ENCODE measurements at regions not wholly inside any gene's neighbourhood (a gene's known extent, or its start where the extent isn't known, plus 50 kb on each side); places are given as distances from the start of the nearest gene placed in this dataset.

- no peak for TF ChIP-seq YY1 (IDR thresholded peaks at IDR 0.05; ENCODE audit: low read depth)
- TF ChIP-seq NFIC (IDR thresholded peaks at IDR 0.05): no peak
- TF ChIP-seq TCF12 (IDR thresholded peaks at IDR 0.05; ENCODE audit: low read depth): no peak
- no peak for TF ChIP-seq EP300 (IDR thresholded peaks at IDR 0.05; ENCODE audit: borderline replicate concordance)
- no peak for TF ChIP-seq EGR1 (IDR thresholded peaks at IDR 0.05)
- TF ChIP-seq ZBTB7A (IDR thresholded peaks at IDR 0.05; ENCODE audit: low read depth): no peak
- no peak for TF ChIP-seq USF1 (IDR thresholded peaks at IDR 0.05)
- TF ChIP-seq MAX (IDR thresholded peaks at IDR 0.05): no peak
- no peak for TF ChIP-seq CEBPB (IDR thresholded peaks at IDR 0.05)
- no peak for TF ChIP-seq REST (IDR thresholded peaks at IDR 0.05; ENCODE audit: low read depth)
Measured at GRCh38 chr10:21174715-21175495, 277.8 kb upstream of the NEBL start.

GRCh38 chr10:21173802-21174714 is 276.9 kb upstream of the NEBL start:
- TF ChIP-seq MAX (IDR thresholded peaks at IDR 0.05): peak; percentile 32; the same call in 1 of the 2 replicates
- TF ChIP-seq REST (IDR thresholded peaks at IDR 0.05; ENCODE audit: low read depth): 0 out of 2 replicates have a peak, but pooled peaks have one; percentile 31
- TF ChIP-seq ZBTB7A (IDR thresholded peaks at IDR 0.05; ENCODE audit: low read depth): 0 out of 2 replicates have a peak, but pooled peaks have one; percentile 8
- no peak for TF ChIP-seq EGR1 (IDR thresholded peaks at IDR 0.05)
- no peak for TF ChIP-seq TCF12 (IDR thresholded peaks at IDR 0.05; ENCODE audit: low read depth)
- peak; percentile 43 for TF ChIP-seq TEAD4 (IDR thresholded peaks at IDR 0.05)
- no peak for TF ChIP-seq CREB1 (IDR thresholded peaks at IDR 0.05; ENCODE audit: low read depth)
- TF ChIP-seq RAD21 (IDR thresholded peaks at IDR 0.05; ENCODE audit: low read depth): peak; percentile 24; the same call in 1 of the 2 replicates
- peak; percentile 20; the same call in 1 of the 2 replicates for TF ChIP-seq NFIC (IDR thresholded peaks at IDR 0.05)
- TF ChIP-seq FOXM1 (IDR thresholded peaks at IDR 0.05; ENCODE audit: borderline replicate concordance, low read depth): no peak
- TF ChIP-seq YY1 (IDR thresholded peaks at IDR 0.05; ENCODE audit: low read depth): no peak
- no peak for TF ChIP-seq USF1 (IDR thresholded peaks at IDR 0.05)
- no peak for TF ChIP-seq CEBPB (IDR thresholded peaks at IDR 0.05)
- 0 out of 2 replicates have a peak, but pooled peaks have one; percentile 26 for TF ChIP-seq TAF1 (IDR thresholded peaks at IDR 0.05; ENCODE audit: low read depth)
- TF ChIP-seq EP300 (IDR thresholded peaks at IDR 0.05; ENCODE audit: borderline replicate concordance): peak; percentile 38; the same call in 1 of the 2 replicates

GRCh38 chr10:21172930-21173801 is 276.1 kb upstream of the NEBL start:
- TF ChIP-seq EGR1 (IDR thresholded peaks at IDR 0.05) (no peak), MAX (IDR thresholded peaks at IDR 0.05) (no peak), ZBTB7A (IDR thresholded peaks at IDR 0.05; ENCODE audit: low read depth) (peak; percentile 77; the same call in 1 of the 2 replicates), RAD21 (IDR thresholded peaks at IDR 0.05; ENCODE audit: low read depth) (no peak), REST (IDR thresholded peaks at IDR 0.05; ENCODE audit: low read depth) (0 out of 2 replicates have a peak, but pooled peaks have one; percentile 8), CREB1 (IDR thresholded peaks at IDR 0.05; ENCODE audit: low read depth) (no peak), TAF1 (IDR thresholded peaks at IDR 0.05; ENCODE audit: low read depth) (no peak)

Data from Ishikawa (cell line).